Adrenal gland (tissue), 5 donors: ENCODE measurements at regions not wholly inside any gene's neighbourhood (a gene's known extent, or its start where the extent isn't known, plus 50 kb on each side); places are given as distances from the start of the nearest gene placed in this dataset.

Experiments
- POLR2A ChIP-seq, 2 donors: fragments of 450-650 bp; IDR thresholded peaks; one replicate each; pipeline ENCODE4 v1.6.1; 2017; ENCODE audit warnings: antibody characterized with exemption in 2 of 2, mild to moderate bottlenecking in 2 of 2, moderate library complexity in 1 of 2
- TF ChIP-seq, protein P1 (sequence below), 6 experiments: fragments of 450-650 bp in 4 of 6; fragments of 200-600 bp in 2 of 6; sonication (generic) in 1 of 6; IDR thresholded peaks; 1 replicate in 5 of 6; 2 replicates in 1 of 6; pipeline versions ENCODE4 v1.5.1 to v1.8.0; 2016 to 2021; ENCODE audit warnings: antibody characterized with exemption in 6 of 6, mild to moderate bottlenecking in 2 of 6, moderate library complexity in 1 of 6
- donor health status: DM: no; HTN: no; CAD: no.

DNA sequence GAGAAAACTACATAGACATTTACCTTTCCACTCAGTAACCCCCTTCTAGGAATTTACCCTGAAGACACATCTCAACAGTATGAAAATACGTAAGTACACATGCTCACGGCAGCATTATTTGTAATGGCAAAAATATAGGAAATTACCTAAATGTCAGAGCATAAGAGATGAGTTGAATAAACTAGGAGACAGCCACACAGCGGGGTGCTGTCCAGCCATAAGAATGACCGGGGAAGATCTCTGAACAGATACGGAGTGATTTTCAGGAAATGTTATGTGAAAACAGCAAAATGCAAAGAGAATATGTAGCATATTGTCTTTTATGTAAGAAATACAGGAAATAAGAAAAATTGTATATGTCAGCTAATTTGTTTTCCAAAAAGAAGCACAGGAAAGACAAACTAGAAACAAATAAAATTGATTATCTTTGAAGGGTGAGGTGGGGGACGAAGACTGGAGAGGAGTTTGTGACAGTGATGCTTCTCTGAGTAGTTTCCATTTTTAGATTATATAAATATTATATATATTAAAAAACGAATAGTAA lies 195.4 kb downstream of the HAUS1 start:
- TF ChIP-seq, protein P1, sequence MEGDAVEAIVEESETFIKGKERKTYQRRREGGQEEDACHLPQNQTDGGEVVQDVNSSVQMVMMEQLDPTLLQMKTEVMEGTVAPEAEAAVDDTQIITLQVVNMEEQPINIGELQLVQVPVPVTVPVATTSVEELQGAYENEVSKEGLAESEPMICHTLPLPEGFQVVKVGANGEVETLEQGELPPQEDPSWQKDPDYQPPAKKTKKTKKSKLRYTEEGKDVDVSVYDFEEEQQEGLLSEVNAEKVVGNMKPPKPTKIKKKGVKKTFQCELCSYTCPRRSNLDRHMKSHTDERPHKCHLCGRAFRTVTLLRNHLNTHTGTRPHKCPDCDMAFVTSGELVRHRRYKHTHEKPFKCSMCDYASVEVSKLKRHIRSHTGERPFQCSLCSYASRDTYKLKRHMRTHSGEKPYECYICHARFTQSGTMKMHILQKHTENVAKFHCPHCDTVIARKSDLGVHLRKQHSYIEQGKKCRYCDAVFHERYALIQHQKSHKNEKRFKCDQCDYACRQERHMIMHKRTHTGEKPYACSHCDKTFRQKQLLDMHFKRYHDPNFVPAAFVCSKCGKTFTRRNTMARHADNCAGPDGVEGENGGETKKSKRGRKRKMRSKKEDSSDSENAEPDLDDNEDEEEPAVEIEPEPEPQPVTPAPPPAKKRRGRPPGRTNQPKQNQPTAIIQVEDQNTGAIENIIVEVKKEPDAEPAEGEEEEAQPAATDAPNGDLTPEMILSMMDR (IDR thresholded peaks at IDR 0.05), result no peak
- no peak for TF ChIP-seq POLR2A (IDR thresholded peaks at IDR 0.05)
